H1 (cell line): ENCODE measurements at regions not wholly inside any gene's neighbourhood (a gene's known extent, or its start where the extent isn't known, plus 50 kb on each side); places are given as distances from the start of the nearest gene placed in this dataset.
A peak's percentile ranks its signal among the peaks of the same experiment; 100 is the strongest.

Experiments used
- CTCF ChIA-PET: fragments of 300-600 bp; sonication (Branson Sonifier 250); formaldehyde crosslinking; loops from one replicate; lab custom pipeline; 2021; ENCODE audit not compliant: partially characterized antibody; lab: Charles Lee
- POLR2A ChIA-PET: fragments of 300-600 bp; sonication (Branson Sonifier 250); formaldehyde crosslinking; loops from one replicate; lab custom pipeline; 2021; ENCODE audit warnings: inconsistent platforms; ENCODE audit not compliant: partially characterized antibody; lab: Charles Lee
- DNase-seq, 2 experiments: peaks; one replicate each; pipeline versions ENCODE4 v3.0.0 to v3.0.0-alpha.2; 2010 to 2022; ENCODE audit warnings: low spot score in 2 of 2, low read depth in 1 of 2, mixed read lengths in 1 of 2
- FAIRE-seq: peaks from 2 replicates; lab custom pipeline; 2011; peaks lifted over from hg19 to GRCh38; lab: Jason Lieb, UNC
- H2AFZ ChIP-seq: 2 replicates; pipeline ENCODE4 v1.8.1; 2012; ENCODE audit warnings: low read length, inconsistent platforms
- H2AK5ac ChIP-seq: 2 replicates; pipeline ENCODE4 v1.6.1; 2013; ENCODE audit warnings: low read depth, low read length
- H2BK120ac ChIP-seq: replicated peaks from 2 replicates; pipeline ENCODE3; 2013; ENCODE audit warnings: low read depth, low read length, inconsistent platforms
- H2BK12ac ChIP-seq: 2 replicates; pipeline ENCODE4 v1.6.1; 2013; ENCODE audit warnings: low read depth, low read length
- H2BK15ac ChIP-seq: 2 replicates; pipeline ENCODE4 v1.6.1; 2013; ENCODE audit warnings: low read length
- H2BK20ac ChIP-seq: 2 replicates; pipeline ENCODE4 v1.6.1; 2013; ENCODE audit warnings: low read length
- H2BK5ac ChIP-seq: 2 replicates; pipeline ENCODE4 v1.6.1; 2013; ENCODE audit warnings: low read depth, low read length
- H3K14ac ChIP-seq: 2 replicates; pipeline ENCODE4 v1.6.1; 2013; ENCODE audit warnings: inconsistent platforms; ENCODE audit not compliant: insufficient read length
- H3K18ac ChIP-seq: 2 replicates; pipeline ENCODE4 v1.6.1; 2013; ENCODE audit warnings: low read length; ENCODE audit errors: extremely low read depth
- H3K23ac ChIP-seq: 2 replicates; pipeline ENCODE4 v1.6.1; 2013; ENCODE audit warnings: inconsistent platforms; ENCODE audit not compliant: insufficient read length
- H3K23me2 ChIP-seq: 2 replicates; pipeline ENCODE4 v1.6.1; 2013; ENCODE audit warnings: low read depth, low read length
- H3K27ac ChIP-seq: 2 replicates; pipeline ENCODE4 v1.6.1; 2011; ENCODE audit warnings: low read depth, low read length, inconsistent platforms
- H3K27me3 ChIP-seq, 4 experiments: replicated peaks in 1 of 4; 1 replicate in 1 of 4; 2 replicates in 3 of 4; pipeline versions ENCODE4 v1.6.1 to v1.8.1; 2011 to 2013; ENCODE audit warnings: low read length in 3 of 4, mild to moderate bottlenecking in 3 of 4, inconsistent platforms in 2 of 4, mixed read lengths in 2 of 4, moderate library complexity in 1 of 4; ENCODE audit not compliant: control insufficient read depth in 3 of 4, insufficient read depth in 3 of 4; ENCODE audit errors: extremely low read depth in 1 of 4
- H3K36me3 ChIP-seq, 4 experiments: 2 replicates each; pipeline versions ENCODE4 v1.6.1 to v1.8.1; 2011 to 2013; ENCODE audit warnings: mild to moderate bottlenecking in 4 of 4, low read length in 3 of 4, moderate library complexity in 2 of 4, control low read depth in 1 of 4, inconsistent platforms in 1 of 4; ENCODE audit not compliant: insufficient read depth in 4 of 4, control insufficient read depth in 2 of 4
- H3K4ac ChIP-seq: replicated peaks from 2 replicates; pipeline ENCODE3; 2013; ENCODE audit warnings: low read length, low read depth, mixed read lengths, inconsistent platforms; ENCODE audit not compliant: insufficient read length
- H3K4me1 ChIP-seq, 4 experiments: replicated peaks in 1 of 4; 1 replicate in 1 of 4; 2 replicates in 3 of 4; pipeline versions ENCODE4 v1.6.1 to v1.8.1; 2011 to 2013; ENCODE audit warnings: low read length in 3 of 4, inconsistent platforms in 2 of 4, mixed read lengths in 1 of 4; ENCODE audit not compliant: insufficient read depth in 4 of 4, control insufficient read depth in 3 of 4
- H3K4me2 ChIP-seq, 2 experiments: 2 replicates each; pipeline versions ENCODE4 v1.6.1 to v1.8.1; 2011 to 2013; ENCODE audit warnings: low read depth in 2 of 2, low read length in 2 of 2, control low read depth in 1 of 2, inconsistent platforms in 1 of 2, mild to moderate bottlenecking in 1 of 2; ENCODE audit not compliant: insufficient read depth in 1 of 2
- H3K4me3 ChIP-seq, 4 experiments: fragments of 200-600, 300-600 bp in 1 of 4; sonication (generic), shearing (Covaris generic), sonication (Bioruptor Twin) in 1 of 4; 2 replicates each; pipeline versions ENCODE4 v1.5.1 to v1.8.1; 2011 to 2016; ENCODE audit warnings: low read length in 4 of 4, low read depth in 3 of 4, control low read depth in 2 of 4, inconsistent platforms in 2 of 4, mild to moderate bottlenecking in 2 of 4, mixed read lengths in 1 of 4, moderate library complexity in 1 of 4; ENCODE audit not compliant: insufficient read depth in 2 of 4; ENCODE audit errors: extremely low read depth in 1 of 4
- H3K56ac ChIP-seq: replicated peaks from 2 replicates; pipeline ENCODE3; 2013; ENCODE audit warnings: low read depth, mild to moderate bottlenecking, mixed read lengths, low read length, inconsistent platforms; ENCODE audit not compliant: insufficient read length
- H3K79me1 ChIP-seq: 2 replicates; pipeline ENCODE4 v1.6.1; 2013; ENCODE audit warnings: low read depth, low read length, control low read depth
- H3K79me2 ChIP-seq, 2 experiments: 2 replicates each; pipeline versions ENCODE4 v1.6.1 to v1.8.1; 2012 to 2013; ENCODE audit warnings: low read length in 2 of 2, mild to moderate bottlenecking in 2 of 2, inconsistent platforms in 1 of 2; ENCODE audit not compliant: insufficient read depth in 2 of 2, control insufficient read depth in 1 of 2
- H3K9ac ChIP-seq, 4 experiments: replicated peaks in 1 of 4; 1 replicate in 1 of 4; 2 replicates in 3 of 4; pipeline versions ENCODE4 v1.6.1 to v1.8.1; 2011 to 2013; ENCODE audit warnings: low read depth in 3 of 4, low read length in 3 of 4, control low read depth in 2 of 4, mild to moderate bottlenecking in 2 of 4, moderate library complexity in 2 of 4, inconsistent platforms in 1 of 4; ENCODE audit errors: extremely low read depth in 1 of 4
- H3K9me3 ChIP-seq, 2 experiments: 2 replicates each; pipeline versions ENCODE4 v1.6.1 to v1.8.1; 2012 to 2013; ENCODE audit warnings: mild to moderate bottlenecking in 2 of 2, moderate library complexity in 2 of 2, control low read depth in 1 of 2, inconsistent platforms in 1 of 2, low read depth in 1 of 2, low read length in 1 of 2, mixed read lengths in 1 of 2; ENCODE audit not compliant: insufficient read depth in 2 of 2
- H4K20me1 ChIP-seq, 2 experiments: replicated peaks in 1 of 2; 2 replicates each; pipeline versions ENCODE3 to v1.8.1; 2011 to 2013; ENCODE audit warnings: inconsistent platforms in 2 of 2, low read length in 2 of 2, mild to moderate bottlenecking in 1 of 2; ENCODE audit not compliant: insufficient read depth in 2 of 2, control insufficient read depth in 1 of 2
- H4K5ac ChIP-seq: 2 replicates; pipeline ENCODE4 v1.6.1; 2013; ENCODE audit warnings: low read length, low read depth, mixed read lengths, inconsistent platforms; ENCODE audit not compliant: insufficient read length
- H4K8ac ChIP-seq: 2 replicates; pipeline ENCODE4 v1.8.0; 2013; ENCODE audit warnings: mild to moderate bottlenecking, moderate library complexity, low read length, inconsistent platforms; ENCODE audit not compliant: insufficient read depth; ENCODE audit errors: extremely low read depth
- H4K91ac ChIP-seq: replicated peaks from 2 replicates; pipeline ENCODE3; 2013; ENCODE audit warnings: low read length, mixed read lengths, inconsistent platforms; ENCODE audit not compliant: insufficient read length
- ASH2L ChIP-seq: fragments of 200-600, 300-600 bp; sonication (generic); IDR thresholded peaks from one replicate; pipeline ENCODE4 v1.7.1; 2017; ENCODE audit warnings: low read length
- CREB1 ChIP-seq: IDR thresholded peaks from 2 replicates; pipeline ENCODE4 v1.6.1; 2012; ENCODE audit warnings: inconsistent platforms
- EGR1 ChIP-seq: IDR thresholded peaks from 2 replicates; pipeline ENCODE4 v1.6.1; 2011; ENCODE audit warnings: low read depth, low read length, borderline replicate concordance
- EP300 ChIP-seq, 2 experiments: IDR thresholded peaks; 1 replicate in 1 of 2; 2 replicates in 1 of 2; pipeline ENCODE4 v1.6.1; 2011 to 2012; ENCODE audit warnings: low read depth in 2 of 2, low read length in 2 of 2, mild to moderate bottlenecking in 2 of 2, borderline replicate concordance in 1 of 2, inconsistent platforms in 1 of 2, moderate library complexity in 1 of 2
- GABPA ChIP-seq: IDR thresholded peaks from 2 replicates; pipeline ENCODE4 v1.6.1; 2011; ENCODE audit warnings: mild to moderate bottlenecking, low read length, moderate library complexity, borderline replicate concordance; ENCODE audit not compliant: insufficient read depth
- JUND ChIP-seq: IDR thresholded peaks from 2 replicates; pipeline ENCODE4 v1.6.1; 2011; ENCODE audit warnings: mild to moderate bottlenecking, improper control_type of control experiment, low read length
- NANOG ChIP-seq: IDR thresholded peaks from 2 replicates; pipeline ENCODE4 v1.6.1; 2011; ENCODE audit warnings: low read length, low read depth, mild to moderate bottlenecking, inconsistent platforms; ENCODE audit not compliant: insufficient read depth, poor library complexity, severe bottlenecking
- PHF8 ChIP-seq: fragments of 200-600 bp; sonication (generic); conservative IDR thresholded peaks from 2 replicates; pipeline ENCODE4 v1.7.1; 2012; ENCODE audit warnings: low read depth, mild to moderate bottlenecking, inconsistent platforms, low read length, moderate library complexity
- RXRA ChIP-seq: IDR thresholded peaks from 2 replicates; pipeline ENCODE4 v1.6.1; 2011; ENCODE audit warnings: low read depth, mild to moderate bottlenecking, low read length, moderate library complexity; ENCODE audit not compliant: insufficient read depth
- SIX5 ChIP-seq: IDR thresholded peaks from 2 replicates; pipeline ENCODE4 v1.6.1; 2011; ENCODE audit warnings: mild to moderate bottlenecking, low read depth, low read length
- SP4 ChIP-seq: IDR thresholded peaks from 2 replicates; pipeline ENCODE4 v1.6.1; 2012; ENCODE audit warnings: low read length, inconsistent platforms
- TAF7 ChIP-seq: optimal IDR thresholded peaks from 2 replicates; pipeline ENCODE3; 2011; ENCODE audit warnings: low read depth, mild to moderate bottlenecking, inconsistent platforms, low read length, moderate library complexity, borderline replicate concordance
- WGBS, 2 experiments: shearing (Covaris generic) in 1 of 2; methylation state at CpG; one replicate each; pipeline versions ENCODE4 v1.1.6 to v1.1.7; 2013 to 2015; ENCODE audit warnings: low lambda C conversion rate in 2 of 2, mixed read lengths in 2 of 2, inconsistent platforms in 1 of 2, low coverage in 1 of 2, missing lambda C conversion rate in 1 of 2; ENCODE audit not compliant: insufficient replicate concordance in 2 of 2, insufficient coverage in 1 of 2, insufficient read length in 1 of 2; ENCODE audit errors: extremely low coverage in 1 of 2, missing lambda C conversion rate in 1 of 2; 5-methylcytosine and 5-hydroxymethylcytosine counted together
- TF ChIP-seq, protein P1 (sequence below): IDR thresholded peaks from 2 replicates; pipeline ENCODE4 v1.6.1; 2012; ENCODE audit warnings: inconsistent platforms

DNA sequence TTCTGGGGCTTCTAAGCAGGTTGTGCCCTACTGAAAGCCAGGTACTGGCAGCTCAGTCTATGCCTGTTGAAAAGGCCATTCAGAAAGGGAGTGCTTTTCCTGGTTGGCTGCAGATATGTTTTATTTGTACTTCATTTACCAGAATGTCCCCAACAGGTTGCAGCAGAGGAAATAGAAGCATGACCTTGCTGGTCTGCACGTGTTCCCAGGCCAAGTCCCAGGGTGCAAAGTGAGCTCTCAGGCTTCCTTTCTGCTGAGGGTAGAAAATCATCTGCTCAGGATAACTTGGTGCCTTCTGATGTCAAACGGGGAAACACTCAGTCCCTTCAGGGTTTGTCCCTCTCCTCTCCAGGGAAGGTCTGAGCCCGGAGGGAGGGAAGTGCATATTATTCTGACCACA, 356.4 kb downstream of the BCL11B start:
- POLR2A ChIA-PET: no interaction called here
- Histone ChIP-seq H2BK15ac (no peak overlapping the region; the same call in 1 of the 2 replicates), H3K4me2 (no peak overlapping the region), H3K79me2 (no peaks in the 10 kb centered on the region), H2BK20ac (0 out of 2 replicates have a peak overlapping the region, but pooled peaks have one; percentile 48), H2AK5ac (no peak overlapping the region), H3K9me3 (no peaks in the 10 kb centered on the region), H3K79me1 (no peaks in the 10 kb centered on the region), H3K23me2 (no peaks in the 10 kb centered on the region), H2AFZ (peak overlapping the region; percentile 57; the same call in 1 of the 2 replicates), H2BK120ac (no peak overlapping the region), H3K36me3 (no peaks in the 10 kb centered on the region), H4K5ac (no peak overlapping the region), H3K4me1 (0 out of 7 replicates have a peak, but pooled peaks cover 0 to 4% (median 0%) of the 10 kb centered on the region in 4 experiments), H4K20me1 (no peaks in the 10 kb centered on the region), H3K4me3 (no peak overlapping the region), H3K27ac (no peak overlapping the region), H2BK5ac (no peak overlapping the region), H3K18ac (no peak overlapping the region), H2BK12ac (no peak overlapping the region), H4K91ac (no peak overlapping the region), H3K56ac (no peak overlapping the region), H3K23ac (no peak overlapping the region), H3K14ac (no peak overlapping the region), H4K8ac (no peak overlapping the region), H3K27me3 (no peaks in the 10 kb centered on the region), H3K4ac (no peak overlapping the region), H3K9ac (no peak overlapping the region)
- FAIRE-seq: no peak
- CTCF ChIA-PET: no interaction called here
- WGBS, 2 experiments: 78% methylated on average over 3 of the region's 3 CpGs; no CpG with 5 or more reads in 1 of the 2 experiments
- no peak for TF ChIP-seq PHF8
- no peak for TF ChIP-seq JUND
- TF ChIP-seq EP300 (IDR thresholded peaks at IDR 0.05; ENCODE audit: borderline replicate concordance in 1 of 2, low read depth in 2 of 2, low read length in 2 of 2): no peak
- TF ChIP-seq CREB1: no peak
- TF ChIP-seq GABPA: no peak
- TF ChIP-seq, protein P1, sequence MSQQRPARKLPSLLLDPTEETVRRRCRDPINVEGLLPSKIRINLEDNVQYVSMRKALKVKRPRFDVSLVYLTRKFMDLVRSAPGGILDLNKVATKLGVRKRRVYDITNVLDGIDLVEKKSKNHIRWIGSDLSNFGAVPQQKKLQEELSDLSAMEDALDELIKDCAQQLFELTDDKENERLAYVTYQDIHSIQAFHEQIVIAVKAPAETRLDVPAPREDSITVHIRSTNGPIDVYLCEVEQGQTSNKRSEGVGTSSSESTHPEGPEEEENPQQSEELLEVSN: no peak
- no peak for TF ChIP-seq RXRA
- TF ChIP-seq TAF7: no peak
- no peak for TF ChIP-seq EGR1
- no peak for TF ChIP-seq NANOG
- TF ChIP-seq SIX5: no peak
- no peak for TF ChIP-seq SP4
- TF ChIP-seq ASH2L: no peak
- DNase-seq: no peak
